MM.1S (cell line): ENCODE measurements at regions not wholly inside any gene's neighbourhood (a gene's known extent, or its start where the extent isn't known, plus 50 kb on each side); places are given as distances from the start of the nearest gene placed in this dataset.

ENCODE experiments used
- EZH2 ChIP-seq: fragments of 300-600 bp; sonication (generic); optimal IDR thresholded peaks from 2 replicates; pipeline ENCODE3; 2017; ENCODE audit warnings: low read depth, mild to moderate bottlenecking, antibody characterized with exemption, low read length, mixed read lengths
- TF ChIP-seq, protein P1 (sequence below): fragments of 300-600 bp; sonication (generic); IDR thresholded peaks from 2 replicates; pipeline ENCODE4 v1.5.1; 2016; ENCODE audit warnings: antibody characterized with exemption, low read length, mixed read lengths

DNA sequence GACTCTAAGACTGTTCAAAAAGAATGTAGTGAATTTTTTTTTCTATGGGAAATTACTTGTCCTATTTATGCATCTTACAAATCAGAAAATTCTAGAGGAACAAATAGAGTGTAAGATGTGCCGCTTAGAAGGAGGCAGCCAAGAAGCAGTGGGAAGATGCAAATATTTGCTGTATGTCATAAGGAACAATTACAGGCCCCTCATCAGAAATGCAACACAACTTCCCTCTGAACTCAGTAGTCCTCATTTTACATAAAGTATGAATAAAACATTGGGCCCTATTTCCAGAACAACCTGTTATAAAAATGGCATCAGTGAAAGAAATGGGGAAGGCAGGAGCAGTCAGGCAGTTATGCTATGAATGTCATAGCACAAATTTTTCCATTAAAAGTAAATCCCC is 50.7 kb upstream of the SCG2 start:
- TF ChIP-seq, protein P1, sequence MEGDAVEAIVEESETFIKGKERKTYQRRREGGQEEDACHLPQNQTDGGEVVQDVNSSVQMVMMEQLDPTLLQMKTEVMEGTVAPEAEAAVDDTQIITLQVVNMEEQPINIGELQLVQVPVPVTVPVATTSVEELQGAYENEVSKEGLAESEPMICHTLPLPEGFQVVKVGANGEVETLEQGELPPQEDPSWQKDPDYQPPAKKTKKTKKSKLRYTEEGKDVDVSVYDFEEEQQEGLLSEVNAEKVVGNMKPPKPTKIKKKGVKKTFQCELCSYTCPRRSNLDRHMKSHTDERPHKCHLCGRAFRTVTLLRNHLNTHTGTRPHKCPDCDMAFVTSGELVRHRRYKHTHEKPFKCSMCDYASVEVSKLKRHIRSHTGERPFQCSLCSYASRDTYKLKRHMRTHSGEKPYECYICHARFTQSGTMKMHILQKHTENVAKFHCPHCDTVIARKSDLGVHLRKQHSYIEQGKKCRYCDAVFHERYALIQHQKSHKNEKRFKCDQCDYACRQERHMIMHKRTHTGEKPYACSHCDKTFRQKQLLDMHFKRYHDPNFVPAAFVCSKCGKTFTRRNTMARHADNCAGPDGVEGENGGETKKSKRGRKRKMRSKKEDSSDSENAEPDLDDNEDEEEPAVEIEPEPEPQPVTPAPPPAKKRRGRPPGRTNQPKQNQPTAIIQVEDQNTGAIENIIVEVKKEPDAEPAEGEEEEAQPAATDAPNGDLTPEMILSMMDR: no peak
- no peak for TF ChIP-seq EZH2
